GM12874 (cell line): ENCODE measurements at regions not wholly inside any gene's neighbourhood (a gene's known extent, or its start where the extent isn't known, plus 50 kb on each side); places are given as distances from the start of the nearest gene placed in this dataset.

Experiments used
- CTCF ChIP-seq: IDR thresholded peaks from 2 replicates; pipeline ENCODE4 v1.5.1; 2011; ENCODE audit warnings: low read depth, mild to moderate bottlenecking, control low read depth, low read length, moderate library complexity; ENCODE audit not compliant: insufficient read depth

- no peak for TF ChIP-seq CTCF
Measured at GRCh38 chr15:46930426-46930825, 786.9 kb upstream of the SEMA6D start.

GRCh38 chr15:46933332-46933731 is 784.0 kb upstream of the SEMA6D start:
- no peak for TF ChIP-seq CTCF

- no peak for TF ChIP-seq CTCF
Measured at GRCh38 chr15:46934851-46935250, 782.5 kb upstream of the SEMA6D start.

GRCh38 chr15:46938169-46938568 is 779.1 kb upstream of the SEMA6D start:
- TF ChIP-seq CTCF, result no peak

- TF ChIP-seq CTCF, result no peak
Measured at GRCh38 chr15:46941241-46941640, 776.1 kb upstream of the SEMA6D start.

- TF ChIP-seq CTCF, result no peak
Measured at GRCh38 chr15:46946953-46947352, 770.4 kb upstream of the SEMA6D start.

- TF ChIP-seq CTCF, result no peak
Measured at GRCh38 chr15:46955576-46955975, 761.7 kb upstream of the SEMA6D start.

GRCh38 chr15:46956456-46956855 is 760.8 kb upstream of the SEMA6D start:
- no peak for TF ChIP-seq CTCF
